ENCODE measurements at regions not wholly inside any gene's neighbourhood (a gene's known extent, or its start where the extent isn't known, plus 50 kb on each side); places are given as distances from the start of the nearest gene placed in this dataset.

DNA sequence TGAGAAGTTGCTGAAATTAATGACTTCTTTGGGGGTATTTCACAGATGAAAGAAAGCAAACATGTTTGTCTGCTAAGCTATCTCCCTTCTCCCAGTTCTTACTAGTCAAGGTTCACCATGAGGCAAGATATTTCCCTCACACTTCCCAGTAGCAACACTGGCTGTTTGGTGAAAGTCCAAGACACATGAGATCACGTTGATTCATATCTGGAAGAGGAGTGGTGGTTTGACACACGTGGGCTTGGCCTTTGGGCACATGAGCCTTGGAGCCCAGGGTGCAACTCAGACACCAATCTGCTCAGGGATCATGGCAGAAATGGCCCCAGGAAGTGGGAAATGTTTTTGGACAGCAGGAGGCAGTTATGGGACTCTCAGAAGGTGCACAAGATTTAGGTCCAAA is 66.1 kb upstream of the APCDD1 start:
- TF ChIP-seq CTCF (IDR thresholded peaks at IDR 0.05; ENCODE audit: borderline replicate concordance, extremely low read depth, insufficient read depth), result no peak
- Histone ChIP-seq H3K27me3 (ENCODE audit: control insufficient read depth, insufficient read depth, low read length) (no peaks in the 10 kb centered on the region), H3K4me3 (ENCODE audit: low read length in 3 of 3) (no peak overlapping the region), H3K4me1 (ENCODE audit: control insufficient read depth in 2 of 3, insufficient read depth in 2 of 3, low read depth in 1 of 3, low read length in 3 of 3) (no peaks in the 10 kb centered on the region), H3K9ac (ENCODE audit: low read length in 3 of 3) (no peak overlapping the region), H3K9me3 (ENCODE audit: control insufficient read depth in 2 of 3, insufficient read depth in 1 of 3, low read length in 3 of 3) (no peaks in the 10 kb centered on the region), H3K27ac (ENCODE audit: low read depth in 2 of 2, low read length in 2 of 2) (no peak overlapping the region), H3K36me3 (ENCODE audit: control insufficient read depth in 2 of 3, insufficient read depth in 3 of 3, low read length in 3 of 3) (no peaks in the 10 kb centered on the region)
- DNase-seq, result no peak
- no peak for FAIRE-seq
- intact Hi-C loops (cut with DNase I), result no loop called here

- DNase-seq, result no peak
- no peak for TF ChIP-seq CTCF (IDR thresholded peaks at IDR 0.05; ENCODE audit: borderline replicate concordance, extremely low read depth, insufficient read depth)
- intact Hi-C loops (cut with DNase I), result no loop called here
- Histone ChIP-seq H3K4me3 (ENCODE audit: low read length in 3 of 3) (no peak overlapping the region), H3K27me3 (ENCODE audit: control insufficient read depth, insufficient read depth, low read length) (no peaks in the 10 kb centered on the region), H3K36me3 (ENCODE audit: control insufficient read depth in 2 of 3, insufficient read depth in 3 of 3, low read length in 3 of 3) (no peaks in the 10 kb centered on the region), H3K4me1 (ENCODE audit: control insufficient read depth in 2 of 3, insufficient read depth in 2 of 3, low read depth in 1 of 3, low read length in 3 of 3) (no peaks in the 10 kb centered on the region), H3K27ac (ENCODE audit: low read depth in 2 of 2, low read length in 2 of 2) (no peak overlapping the region), H3K9me3 (ENCODE audit: control insufficient read depth in 2 of 3, insufficient read depth in 1 of 3, low read length in 3 of 3) (no peaks in the 10 kb centered on the region), H3K9ac (ENCODE audit: low read length in 3 of 3) (no peak overlapping the region)
- FAIRE-seq, result no peak
These were observed 62.9 kb upstream of the APCDD1 start for GRCh38 chr18:10391506-10391905.

GRCh38 chr18:10397004-10397403 is 57.4 kb upstream of the APCDD1 start:
- FAIRE-seq (no peak), DNase-seq (no peak)
- Histone ChIP-seq H3K9me3 (ENCODE audit: control insufficient read depth in 2 of 3, insufficient read depth in 1 of 3, low read length in 3 of 3) (no peaks in the 10 kb centered on the region), H3K9ac (ENCODE audit: low read length in 3 of 3) (no peak overlapping the region), H3K36me3 (ENCODE audit: control insufficient read depth in 2 of 3, insufficient read depth in 3 of 3, low read length in 3 of 3) (no peaks in the 10 kb centered on the region), H3K4me3 (ENCODE audit: low read length in 3 of 3) (no peak overlapping the region), H3K27me3 (ENCODE audit: control insufficient read depth, insufficient read depth, low read length) (no peaks in the 10 kb centered on the region), H3K4me1 (ENCODE audit: control insufficient read depth in 2 of 3, insufficient read depth in 2 of 3, low read depth in 1 of 3, low read length in 3 of 3) (no peaks in the 10 kb centered on the region), H3K27ac (ENCODE audit: low read depth in 2 of 2, low read length in 2 of 2) (no peak overlapping the region)
- TF ChIP-seq CTCF (IDR thresholded peaks at IDR 0.05; ENCODE audit: borderline replicate concordance, extremely low read depth, insufficient read depth), result no peak
- intact Hi-C loops (cut with DNase I), result no loop called here

GRCh38 chr18:10398571-10398970 is 55.9 kb upstream of the APCDD1 start:
- no peak overlapping the region for H3K9ac ChIP-seq (ENCODE audit: low read length in 3 of 3)
- TF ChIP-seq CTCF (IDR thresholded peaks at IDR 0.05; ENCODE audit: borderline replicate concordance, extremely low read depth, insufficient read depth), result no peak
- FAIRE-seq, result no peak
- no peak overlapping the region for H3K4me3 ChIP-seq (ENCODE audit: low read length in 3 of 3)
- DNase-seq, result no peak
- no peaks in the 10 kb centered on the region for H3K4me1 ChIP-seq (ENCODE audit: control insufficient read depth in 2 of 3, insufficient read depth in 2 of 3, low read depth in 1 of 3, low read length in 3 of 3)
- no peaks in the 10 kb centered on the region for H3K27me3 ChIP-seq (ENCODE audit: control insufficient read depth, insufficient read depth, low read length)
- H3K27ac ChIP-seq (ENCODE audit: low read depth in 2 of 2, low read length in 2 of 2), result no peak overlapping the region
- H3K9me3 ChIP-seq (ENCODE audit: control insufficient read depth in 2 of 3, insufficient read depth in 1 of 3, low read length in 3 of 3), result no peaks in the 10 kb centered on the region
- H3K36me3 ChIP-seq (ENCODE audit: control insufficient read depth in 2 of 3, insufficient read depth in 3 of 3, low read length in 3 of 3), result no peaks in the 10 kb centered on the region
- intact Hi-C loops (cut with DNase I), result no loop called here

Measured in kidney (tissue), 13 donors.